ENCODE measurements at regions not wholly inside any gene's neighbourhood (a gene's known extent, or its start where the extent isn't known, plus 50 kb on each side); places are given as distances from the start of the nearest gene placed in this dataset.

- DNase-seq (ENCODE audit: low spot score in 2 of 2): no peak
- TF ChIP-seq, protein P1, sequence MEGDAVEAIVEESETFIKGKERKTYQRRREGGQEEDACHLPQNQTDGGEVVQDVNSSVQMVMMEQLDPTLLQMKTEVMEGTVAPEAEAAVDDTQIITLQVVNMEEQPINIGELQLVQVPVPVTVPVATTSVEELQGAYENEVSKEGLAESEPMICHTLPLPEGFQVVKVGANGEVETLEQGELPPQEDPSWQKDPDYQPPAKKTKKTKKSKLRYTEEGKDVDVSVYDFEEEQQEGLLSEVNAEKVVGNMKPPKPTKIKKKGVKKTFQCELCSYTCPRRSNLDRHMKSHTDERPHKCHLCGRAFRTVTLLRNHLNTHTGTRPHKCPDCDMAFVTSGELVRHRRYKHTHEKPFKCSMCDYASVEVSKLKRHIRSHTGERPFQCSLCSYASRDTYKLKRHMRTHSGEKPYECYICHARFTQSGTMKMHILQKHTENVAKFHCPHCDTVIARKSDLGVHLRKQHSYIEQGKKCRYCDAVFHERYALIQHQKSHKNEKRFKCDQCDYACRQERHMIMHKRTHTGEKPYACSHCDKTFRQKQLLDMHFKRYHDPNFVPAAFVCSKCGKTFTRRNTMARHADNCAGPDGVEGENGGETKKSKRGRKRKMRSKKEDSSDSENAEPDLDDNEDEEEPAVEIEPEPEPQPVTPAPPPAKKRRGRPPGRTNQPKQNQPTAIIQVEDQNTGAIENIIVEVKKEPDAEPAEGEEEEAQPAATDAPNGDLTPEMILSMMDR (IDR thresholded peaks at IDR 0.05): no peak
- TF ChIP-seq POLR2A (IDR thresholded peaks at IDR 0.05): no peak
- H3K4me3 ChIP-seq (ENCODE audit: low read depth, poor library complexity, severe bottlenecking): no peak overlapping the region
- intact Hi-C loops (cut with DNase I; ENCODE audit: low total_unique reads): no loop called here
- WGBS, 2 donors: 90 to 93% methylated on average over 5 of the region's 5 CpGs
These were observed 103.4 kb upstream of the NEDD9 start for GRCh38 chr6:11335826-11336225.

DNA sequence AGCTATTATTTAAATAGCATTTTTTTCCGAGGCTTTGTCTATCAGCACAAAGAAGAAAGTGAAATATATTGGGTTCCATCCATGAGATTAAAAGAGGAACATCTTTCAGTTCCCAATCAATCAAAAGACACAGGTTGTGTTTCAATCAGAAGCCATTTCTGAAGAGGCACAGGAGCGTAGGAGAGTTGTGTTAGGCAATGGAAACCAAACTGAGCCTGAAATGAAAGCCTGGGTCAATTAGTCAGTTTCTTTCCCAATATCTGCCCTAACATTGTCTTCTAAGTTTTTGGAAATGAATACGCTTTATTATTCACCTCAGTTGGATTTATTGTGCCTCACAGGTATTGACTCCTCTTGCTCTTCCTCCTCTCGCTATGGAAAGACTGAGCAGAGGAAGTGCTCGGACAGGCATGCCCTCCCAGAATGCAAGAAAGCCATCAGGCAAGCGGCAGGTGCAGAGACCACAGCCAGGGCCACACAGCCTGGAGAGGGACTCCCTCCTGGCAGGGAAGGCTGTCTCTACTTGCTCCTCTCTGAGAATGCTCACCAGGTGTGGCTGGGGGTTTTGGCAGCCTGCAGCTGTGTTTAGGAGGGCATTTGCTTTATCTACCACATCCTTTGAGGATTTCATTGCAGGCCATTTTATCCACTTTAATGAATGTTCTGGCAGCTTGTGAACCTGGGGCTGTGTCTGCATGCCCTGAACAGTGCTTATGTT is 100.8 kb upstream of the NEDD9 start:
- H3K4me3 ChIP-seq (ENCODE audit: low read depth, poor library complexity, severe bottlenecking): no peak overlapping the region
- 80 to 82% methylated on average over 6 of the region's 6 CpGs for WGBS, 2 donors
- intact Hi-C loops (cut with DNase I; ENCODE audit: low total_unique reads): no loop called here
- TF ChIP-seq POLR2A (IDR thresholded peaks at IDR 0.05): no peak
- TF ChIP-seq, protein P1 (IDR thresholded peaks at IDR 0.05): no peak
- DNase-seq (ENCODE audit: low spot score in 2 of 2): no peak

GRCh38 chr6:11332463-11332862 is 100.0 kb upstream of the NEDD9 start:
- intact Hi-C loops (cut with DNase I; ENCODE audit: low total_unique reads): no loop called here
- no peak for DNase-seq (ENCODE audit: low spot score in 2 of 2)
- no peak overlapping the region for H3K4me3 ChIP-seq (ENCODE audit: low read depth, poor library complexity, severe bottlenecking)
- no peak for TF ChIP-seq POLR2A (IDR thresholded peaks at IDR 0.05)
- TF ChIP-seq, protein P1 (IDR thresholded peaks at IDR 0.05): no peak
- 93 to 95% methylated on average over 7 of the region's 7 CpGs for WGBS, 2 donors

DNA sequence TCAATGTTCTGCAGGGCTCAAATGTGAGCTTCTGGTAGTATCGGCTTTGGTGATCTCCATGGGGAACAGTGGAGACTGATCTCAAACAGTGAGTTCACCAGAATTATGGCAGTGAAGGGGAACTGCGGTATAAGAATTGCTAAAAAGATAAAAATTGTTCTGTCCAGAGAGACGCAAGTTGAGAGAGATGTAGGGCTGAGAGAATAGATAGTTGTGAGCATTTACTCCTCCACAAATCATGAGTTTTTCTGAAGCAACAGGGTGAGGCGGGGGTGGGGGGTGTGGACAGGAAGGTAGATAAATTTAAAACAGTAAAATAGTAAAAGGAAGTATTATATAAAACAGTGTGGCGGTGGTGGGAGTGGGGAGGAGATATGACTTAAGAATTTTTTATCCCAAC is 98.6 kb upstream of the NEDD9 start:
- TF ChIP-seq POLR2A (IDR thresholded peaks at IDR 0.05): no peak
- TF ChIP-seq, protein P1 (IDR thresholded peaks at IDR 0.05): no peak
- no peak overlapping the region for H3K4me3 ChIP-seq (ENCODE audit: low read depth, poor library complexity, severe bottlenecking)
- no peak for DNase-seq (ENCODE audit: low spot score in 2 of 2)
- WGBS, 2 donors: 76 to 80% methylated on average over 5 of the region's 5 CpGs
- intact Hi-C loops (cut with DNase I; ENCODE audit: low total_unique reads): no loop called here

- TF ChIP-seq, protein P1 (IDR thresholded peaks at IDR 0.05): no peak
- no peak for TF ChIP-seq POLR2A (IDR thresholded peaks at IDR 0.05)
- no peak overlapping the region for H3K4me3 ChIP-seq (ENCODE audit: low read depth, poor library complexity, severe bottlenecking)
- 38 to 44% methylated on average over 3 of the region's 3 CpGs for WGBS, 2 donors
- DNase-seq (ENCODE audit: low spot score in 2 of 2): no peak
- intact Hi-C loops (cut with DNase I; ENCODE audit: low total_unique reads): no loop called here
These were observed 97.9 kb upstream of the NEDD9 start for GRCh38 chr6:11330413-11330760.

Measured in lower leg skin (tissue), 4 donors.